ENCODE measurements at regions not wholly inside any gene's neighbourhood (a gene's known extent, or its start where the extent isn't known, plus 50 kb on each side); places are given as distances from the start of the nearest gene placed in this dataset.

- no peak for DNase-seq
Observed at GRCh38 chr4:43993196-43993902, 455.3 kb downstream of the KCTD8 start.

GRCh38 chr4:43999669-44000068, 448.9 kb downstream of the KCTD8 start:
- DNase-seq: no peak

DNA sequence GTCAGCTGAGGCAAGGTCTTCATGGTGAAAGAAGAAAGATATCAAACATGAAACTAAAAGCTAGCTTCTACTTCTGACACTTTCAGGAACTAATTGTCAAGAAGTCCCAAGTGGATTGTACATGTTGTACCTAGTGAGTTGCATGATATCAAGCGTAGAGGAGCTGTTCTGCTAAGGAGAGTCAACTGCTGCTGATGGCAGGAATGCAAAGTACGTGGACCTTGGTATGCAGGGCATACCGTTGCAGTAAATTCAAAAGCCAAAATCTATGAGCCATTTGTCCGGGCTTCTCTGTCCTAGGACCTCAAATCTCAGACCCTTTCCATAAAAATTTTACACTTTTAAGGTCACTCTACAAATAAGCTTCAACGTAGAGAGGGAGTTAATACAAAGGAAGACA, 446.2 kb downstream of the KCTD8 start:
- DNase-seq: no peak

DNA sequence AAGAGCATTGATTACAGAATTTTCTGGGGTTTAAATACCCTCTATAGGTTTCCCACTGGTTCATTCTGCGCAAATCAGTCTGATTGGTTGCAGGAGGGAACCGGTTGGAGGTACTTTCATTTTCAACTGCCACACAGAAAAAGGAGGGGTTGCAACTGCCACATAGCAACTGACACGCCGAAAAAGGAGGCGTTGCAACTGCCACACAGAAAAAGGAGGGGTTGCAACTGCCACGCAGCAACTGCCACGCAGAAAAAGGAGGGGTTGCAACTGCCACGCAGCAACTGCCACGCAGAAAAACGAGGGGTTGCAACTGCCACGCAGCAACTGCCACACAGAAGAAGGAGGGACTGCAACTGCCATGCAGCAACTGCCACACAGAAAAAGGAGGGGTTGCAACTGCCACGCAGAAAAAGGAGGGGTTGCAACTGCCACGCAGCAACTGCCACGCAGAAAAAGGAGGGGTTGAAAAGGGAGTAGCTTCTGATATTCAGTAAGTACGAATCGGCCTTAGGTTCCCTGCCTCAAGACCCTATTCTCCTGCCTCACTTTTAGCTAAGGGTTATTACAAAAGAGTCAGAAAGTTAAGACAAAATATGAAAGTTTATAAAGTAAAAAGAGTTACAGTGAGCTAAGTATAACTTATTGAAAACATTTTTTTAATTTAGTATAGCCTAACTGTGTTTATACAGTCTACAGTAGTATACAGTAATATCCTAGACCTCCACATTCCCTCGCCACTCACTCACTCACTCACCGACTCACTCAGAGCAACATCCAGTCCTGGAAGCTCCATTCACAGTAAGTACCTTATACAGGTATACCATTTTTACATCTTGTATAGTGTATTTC, 431.8 kb downstream of the KCTD8 start:
- no peak for DNase-seq

DNA sequence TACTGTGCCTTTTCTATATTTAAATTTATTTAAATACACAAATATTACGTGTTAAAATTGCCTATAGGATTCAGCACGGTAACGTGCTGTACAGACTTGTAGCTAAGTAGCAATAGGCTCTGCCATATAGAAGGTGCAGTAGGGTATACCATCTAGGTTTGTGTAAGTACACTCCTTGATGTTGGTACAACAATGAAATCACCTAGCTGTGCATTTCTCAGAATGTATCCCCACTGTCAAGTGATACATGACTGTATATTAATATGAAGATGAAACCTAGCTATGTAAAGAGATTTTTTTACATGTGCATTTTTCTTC, 431.2 kb downstream of the KCTD8 start:
- no peak for DNase-seq

- no peak for DNase-seq
Observed at GRCh38 chr4:44019721-44020120, 428.9 kb downstream of the KCTD8 start.

- no peak for DNase-seq
Observed at GRCh38 chr4:44025376-44026020, 423.1 kb downstream of the KCTD8 start.

GRCh38 chr4:44038811-44039210, 409.8 kb downstream of the KCTD8 start:
- no peak for DNase-seq

DNA sequence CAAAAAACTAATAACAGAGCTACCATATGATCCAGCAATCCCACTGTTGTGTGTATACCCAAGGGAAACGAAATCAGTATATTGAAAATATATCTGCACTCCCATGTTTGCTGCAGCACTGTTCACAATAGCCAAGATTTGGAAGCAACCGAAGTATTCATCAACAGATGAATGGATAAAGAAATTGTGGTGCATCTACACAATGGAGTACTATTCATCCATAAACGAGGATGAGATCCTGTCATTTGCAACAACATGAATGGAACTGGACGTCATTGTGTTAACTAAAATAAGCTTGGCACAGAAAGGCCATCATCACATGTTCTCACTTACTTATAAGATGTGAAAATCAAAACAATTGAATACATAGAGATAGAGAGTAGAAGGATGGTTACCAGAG, 402.1 kb downstream of the KCTD8 start:
- DNase-seq: no peak

- DNase-seq: no peak
Observed at GRCh38 chr4:44056721-44057151, 391.9 kb downstream of the KCTD8 start.

DNA sequence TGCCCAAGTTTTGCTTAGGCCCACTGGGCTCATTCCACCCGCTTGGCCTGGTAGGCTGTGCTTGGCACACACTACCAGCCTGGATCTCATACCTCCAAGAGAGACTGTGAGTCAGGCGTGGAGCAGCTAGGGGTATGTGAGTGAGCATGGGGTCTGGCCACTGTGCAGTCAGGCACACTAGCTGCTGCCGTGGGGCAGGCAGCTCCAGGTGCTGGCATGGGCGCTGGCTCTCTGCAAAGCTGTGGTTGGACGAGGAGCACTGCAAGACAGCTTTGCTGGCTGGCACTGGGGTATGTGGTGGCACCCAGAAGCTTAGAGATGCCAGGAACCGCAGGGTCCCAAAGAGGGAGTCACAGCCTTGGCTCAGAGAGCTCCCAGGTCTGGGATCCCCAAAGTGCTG, 377.8 kb downstream of the KCTD8 start:
- DNase-seq: no peak

DNA sequence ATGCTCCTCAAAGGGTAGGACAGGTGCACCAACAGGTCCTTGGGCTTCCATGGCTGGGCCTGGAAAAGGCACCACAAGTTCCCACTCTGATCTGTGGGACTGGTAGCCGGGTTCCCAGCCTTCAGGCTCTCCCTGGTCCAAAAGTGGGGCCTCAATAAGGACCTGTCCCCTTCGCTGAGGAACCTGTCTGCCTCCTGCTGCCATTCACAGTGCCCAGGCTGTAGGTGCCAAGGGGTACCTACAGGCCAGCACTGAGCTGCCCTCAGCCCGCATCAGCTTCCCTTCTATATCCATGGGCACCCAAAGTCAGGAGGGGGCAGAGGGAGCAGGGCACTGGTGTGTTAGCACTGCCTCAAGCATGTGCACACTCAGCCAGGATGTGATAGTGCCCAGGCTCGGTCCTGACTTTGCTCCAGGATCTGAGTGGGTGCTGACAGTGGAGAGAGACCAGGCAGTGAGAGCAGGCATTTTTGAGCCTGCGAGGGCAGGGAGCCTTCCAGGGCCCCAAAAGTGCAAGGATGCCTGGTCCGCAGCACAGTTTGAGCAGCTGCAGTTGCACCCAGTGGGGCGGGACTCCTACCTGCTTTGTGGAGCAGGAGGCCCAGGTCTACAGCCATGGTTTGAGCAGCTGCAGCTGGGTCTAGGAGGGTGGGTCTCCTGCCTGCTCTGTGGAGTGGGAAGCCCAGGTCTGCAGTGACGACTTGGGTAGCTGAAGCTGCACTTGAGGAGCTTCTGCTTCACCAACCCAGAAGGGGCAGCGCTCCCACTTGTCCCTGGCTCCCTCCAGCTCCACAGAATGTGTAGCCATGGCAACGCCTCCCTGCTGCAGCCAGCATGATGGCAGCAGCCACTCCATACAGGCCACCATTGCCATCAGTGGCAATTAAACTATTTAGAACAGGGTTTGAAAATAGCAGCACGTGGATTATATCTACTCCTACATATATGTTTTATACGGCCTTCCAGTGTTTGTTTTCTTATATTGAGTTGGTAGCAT, 376.4 kb downstream of the KCTD8 start:
- no peak for DNase-seq

DNA sequence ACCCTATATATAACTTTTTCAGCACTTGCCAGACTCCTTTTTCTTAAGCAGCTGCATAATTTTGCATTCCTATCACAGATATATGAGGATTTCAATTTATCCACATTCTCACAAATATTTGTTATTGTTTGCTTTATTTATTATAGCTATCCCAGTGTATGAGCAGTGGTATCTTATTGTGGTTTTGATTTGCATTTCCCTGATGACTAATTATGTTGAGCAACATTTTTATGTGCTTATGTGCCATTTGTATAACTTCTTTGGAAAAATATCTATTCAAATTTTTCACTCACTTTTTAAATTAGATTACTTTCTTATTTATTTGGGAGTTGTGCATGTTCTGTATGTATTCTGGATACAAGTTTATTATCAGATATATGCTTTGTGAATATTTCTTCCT, 361.9 kb downstream of the KCTD8 start:
- DNase-seq: no peak

DNA sequence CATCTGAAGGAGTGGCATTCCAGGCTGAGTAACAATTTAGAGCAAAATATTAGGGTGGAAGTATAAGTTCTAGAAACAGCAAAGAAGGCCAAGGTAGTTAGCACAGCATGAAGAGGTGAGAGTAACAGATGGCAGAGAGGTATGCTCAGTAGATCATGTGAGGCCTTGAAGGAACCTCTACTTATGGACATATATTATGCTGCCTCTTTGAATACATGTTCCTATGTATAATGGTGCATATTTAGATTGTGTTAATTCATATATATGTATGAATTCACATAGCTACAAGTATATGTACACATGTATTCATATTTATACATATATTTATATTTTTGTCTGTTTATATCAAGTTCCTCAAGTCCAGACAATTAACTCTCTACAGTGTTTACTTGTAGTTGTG, 355.2 kb downstream of the KCTD8 start:
- no peak for DNase-seq

DNA sequence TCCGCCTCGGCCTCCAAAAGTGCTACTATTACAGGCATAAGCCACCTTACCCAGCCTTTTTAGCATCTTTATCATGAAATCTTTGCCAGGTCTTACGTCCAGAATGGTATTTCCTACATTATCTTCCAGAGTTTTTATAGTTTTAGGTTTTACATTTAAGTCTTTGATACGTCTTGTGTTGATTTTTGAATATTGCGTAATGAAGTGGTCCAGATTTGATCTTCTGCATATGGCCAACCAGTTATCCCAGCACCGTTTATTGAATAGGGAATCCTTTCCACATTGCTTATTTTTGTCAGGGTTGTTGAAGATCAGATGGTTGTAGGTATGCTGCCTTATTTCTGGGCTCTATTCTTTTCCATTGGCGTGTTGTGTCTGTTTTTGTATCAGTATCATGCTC, 349.6 kb downstream of the KCTD8 start:
- DNase-seq: no peak

- DNase-seq: no peak
Observed at GRCh38 chr4:44100456-44100855, 348.2 kb downstream of the KCTD8 start.

DNA sequence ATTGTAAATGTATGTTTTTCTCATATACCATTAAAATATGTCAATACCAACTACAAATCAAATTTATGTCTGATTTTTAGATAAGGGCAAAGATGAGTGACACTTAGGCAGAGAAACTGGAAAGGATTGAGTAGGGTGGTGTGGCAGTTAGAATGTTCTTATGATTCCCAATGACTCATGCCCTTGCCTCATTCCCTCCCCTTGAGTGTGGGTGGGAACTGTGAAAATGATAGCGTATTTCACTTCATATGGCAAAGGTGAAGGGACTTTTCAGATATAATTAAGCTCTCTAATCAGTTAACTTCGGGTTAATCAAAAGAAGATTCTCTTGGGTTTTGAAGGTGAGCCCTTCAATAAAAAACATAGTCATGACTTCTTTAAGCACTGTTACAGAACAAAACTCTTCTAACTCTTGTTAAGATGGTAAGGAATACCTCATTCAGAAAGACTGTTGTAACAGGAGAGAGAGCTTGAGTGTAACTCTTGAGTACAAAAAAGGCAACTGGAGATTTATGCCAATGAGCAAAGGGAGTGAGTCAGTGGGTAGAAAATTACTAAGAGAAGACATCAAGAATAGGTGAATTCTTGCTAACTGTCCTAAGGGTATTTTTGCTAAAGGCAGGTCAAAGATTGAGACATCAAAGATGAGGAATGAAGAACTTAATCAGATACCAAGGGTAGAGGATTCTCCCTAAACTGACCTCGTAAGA, 329.5 kb downstream of the KCTD8 start:
- no peak for DNase-seq

GRCh38 chr4:44120646-44121045, 328.0 kb downstream of the KCTD8 start:
- no peak for DNase-seq

GRCh38 chr4:44121210-44121609, 327.4 kb downstream of the KCTD8 start:
- no peak for DNase-seq

Measured in femur (tissue), 1 donor.